GM12865 (cell line): ENCODE measurements at regions not wholly inside any gene's neighbourhood (a gene's known extent, or its start where the extent isn't known, plus 50 kb on each side); places are given as distances from the start of the nearest gene placed in this dataset.

Experiments used
- DNase-seq: peaks from one replicate; pipeline ENCODE4 v3.0.0; 2010; ENCODE audit warnings: low read depth
- H3K4me3 ChIP-seq: 2 replicates; pipeline ENCODE4 v1.5.1; 2011; ENCODE audit warnings: mild to moderate bottlenecking, low read depth, low read length, control low read depth
- TF ChIP-seq, protein P1 (sequence below): IDR thresholded peaks from 2 replicates; pipeline ENCODE4 v1.5.1; 2011; ENCODE audit warnings: low read length, control low read depth, low read depth, inconsistent platforms; ENCODE audit not compliant: insufficient read depth; ENCODE audit errors: missing control alignments

DNA sequence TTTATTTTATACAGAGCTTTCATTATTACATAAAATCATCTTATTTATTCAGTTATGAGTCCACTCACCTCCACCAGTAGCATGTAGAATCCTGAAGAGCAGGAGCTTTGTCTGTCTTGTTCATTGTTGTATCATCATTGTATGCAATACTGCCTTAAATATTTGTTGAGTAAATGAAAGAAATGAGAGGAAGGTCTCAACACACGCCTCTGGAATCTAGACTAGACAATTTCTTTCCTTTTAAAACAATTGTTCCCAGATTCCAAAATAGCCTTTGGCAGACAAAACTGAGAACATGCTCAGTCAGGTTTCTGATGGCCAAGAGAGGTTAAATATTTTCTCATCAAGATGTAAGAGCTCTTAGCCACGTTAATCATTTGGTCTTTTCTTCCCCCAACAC, 173.1 kb upstream of the AGR3 start:
- TF ChIP-seq, protein P1, sequence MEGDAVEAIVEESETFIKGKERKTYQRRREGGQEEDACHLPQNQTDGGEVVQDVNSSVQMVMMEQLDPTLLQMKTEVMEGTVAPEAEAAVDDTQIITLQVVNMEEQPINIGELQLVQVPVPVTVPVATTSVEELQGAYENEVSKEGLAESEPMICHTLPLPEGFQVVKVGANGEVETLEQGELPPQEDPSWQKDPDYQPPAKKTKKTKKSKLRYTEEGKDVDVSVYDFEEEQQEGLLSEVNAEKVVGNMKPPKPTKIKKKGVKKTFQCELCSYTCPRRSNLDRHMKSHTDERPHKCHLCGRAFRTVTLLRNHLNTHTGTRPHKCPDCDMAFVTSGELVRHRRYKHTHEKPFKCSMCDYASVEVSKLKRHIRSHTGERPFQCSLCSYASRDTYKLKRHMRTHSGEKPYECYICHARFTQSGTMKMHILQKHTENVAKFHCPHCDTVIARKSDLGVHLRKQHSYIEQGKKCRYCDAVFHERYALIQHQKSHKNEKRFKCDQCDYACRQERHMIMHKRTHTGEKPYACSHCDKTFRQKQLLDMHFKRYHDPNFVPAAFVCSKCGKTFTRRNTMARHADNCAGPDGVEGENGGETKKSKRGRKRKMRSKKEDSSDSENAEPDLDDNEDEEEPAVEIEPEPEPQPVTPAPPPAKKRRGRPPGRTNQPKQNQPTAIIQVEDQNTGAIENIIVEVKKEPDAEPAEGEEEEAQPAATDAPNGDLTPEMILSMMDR: no peak
- H3K4me3 ChIP-seq: no peak overlapping the region
- DNase-seq: no peak

DNA sequence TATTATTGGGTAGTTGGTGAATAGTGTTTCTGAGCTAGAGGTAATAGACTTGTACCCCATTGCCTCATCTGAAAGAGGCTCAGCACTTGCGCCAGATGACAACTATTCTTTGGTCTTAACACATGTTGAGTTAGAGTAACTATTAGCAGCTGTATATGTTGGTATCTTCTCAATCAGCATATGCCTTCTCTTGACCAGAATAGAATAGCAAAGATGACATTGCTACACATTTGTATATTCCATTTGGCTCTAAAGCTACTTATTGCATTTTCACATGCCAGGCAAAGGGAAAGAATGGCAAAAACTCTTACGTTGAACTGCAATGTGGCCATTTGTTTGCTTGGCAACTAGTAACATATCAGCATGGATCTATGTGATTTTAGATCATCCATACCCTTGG, 173.8 kb upstream of the AGR3 start:
- TF ChIP-seq, protein P1: no peak
- DNase-seq: no peak
- H3K4me3 ChIP-seq: no peak overlapping the region

DNA sequence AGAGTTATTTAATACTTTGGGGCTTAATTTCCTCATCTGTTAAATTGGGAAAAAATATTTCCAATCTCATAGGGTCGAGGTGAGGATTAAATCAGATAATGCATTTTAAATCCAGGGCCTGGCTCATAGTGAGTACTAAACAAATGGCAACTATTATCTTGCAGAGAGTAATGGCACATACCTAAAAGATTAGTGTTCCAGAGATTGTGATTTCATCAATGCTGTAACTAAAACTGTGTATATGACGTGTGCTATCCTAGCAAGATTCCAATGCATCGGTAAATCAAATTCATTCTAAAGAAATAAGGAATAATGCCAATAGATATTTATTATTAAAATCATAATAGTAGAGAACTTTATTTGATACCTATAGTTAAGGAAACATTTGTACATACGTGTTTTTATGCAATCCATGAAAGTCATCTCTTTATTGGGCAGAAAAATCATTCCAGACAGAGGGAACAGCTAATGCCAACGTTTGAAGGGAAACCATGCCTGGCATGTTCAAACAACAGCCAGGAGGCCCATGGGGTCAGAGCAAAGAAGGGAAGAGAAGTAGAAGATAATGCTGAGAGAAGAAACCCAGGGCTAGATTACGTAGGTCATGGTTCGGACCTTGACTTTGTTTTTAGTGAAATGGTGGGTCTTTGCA, 174.8 kb upstream of the AGR3 start:
- H3K4me3 ChIP-seq: no peak overlapping the region
- TF ChIP-seq, protein P1: no peak
- DNase-seq: no peak

DNA sequence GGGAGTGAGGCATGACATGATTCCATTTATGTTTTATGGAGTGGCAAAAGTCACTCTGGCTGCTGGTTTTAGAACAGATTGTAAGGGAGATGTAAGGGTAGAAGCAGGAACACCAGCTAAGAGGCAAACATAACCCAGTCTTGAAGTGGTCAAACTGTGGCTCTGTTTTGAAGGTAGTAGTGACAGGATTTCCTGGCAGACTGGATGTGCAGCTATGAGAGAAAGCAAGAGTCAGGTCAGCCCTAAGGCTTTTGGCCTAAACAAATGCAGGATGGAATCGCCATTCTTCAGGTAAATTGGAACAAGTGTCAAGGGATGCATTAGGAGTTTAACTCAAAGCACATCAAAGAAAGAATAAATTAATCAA, 175.3 kb upstream of the AGR3 start:
- no peak overlapping the region for H3K4me3 ChIP-seq
- DNase-seq: no peak
- TF ChIP-seq, protein P1: no peak

DNA sequence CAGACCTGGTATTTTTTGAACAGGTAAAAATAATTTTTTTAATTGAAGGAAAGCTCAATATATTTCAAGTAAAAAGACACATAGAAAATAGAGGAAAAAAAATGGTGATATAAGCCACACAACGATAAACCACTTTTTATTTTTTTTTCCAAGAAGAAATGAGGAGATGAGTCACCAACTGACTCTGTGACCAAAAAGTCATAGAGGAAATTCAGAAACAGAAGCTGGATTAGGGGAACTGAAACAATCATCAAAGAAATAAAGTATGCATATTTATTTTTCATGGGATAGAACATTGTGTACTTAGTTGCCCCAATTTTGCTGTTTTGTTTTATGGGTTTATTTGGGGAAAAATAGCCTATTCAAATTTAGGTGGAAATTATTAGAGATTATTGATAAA, 176.8 kb upstream of the AGR3 start:
- H3K4me3 ChIP-seq: no peak overlapping the region
- TF ChIP-seq, protein P1: no peak
- no peak for DNase-seq

DNA sequence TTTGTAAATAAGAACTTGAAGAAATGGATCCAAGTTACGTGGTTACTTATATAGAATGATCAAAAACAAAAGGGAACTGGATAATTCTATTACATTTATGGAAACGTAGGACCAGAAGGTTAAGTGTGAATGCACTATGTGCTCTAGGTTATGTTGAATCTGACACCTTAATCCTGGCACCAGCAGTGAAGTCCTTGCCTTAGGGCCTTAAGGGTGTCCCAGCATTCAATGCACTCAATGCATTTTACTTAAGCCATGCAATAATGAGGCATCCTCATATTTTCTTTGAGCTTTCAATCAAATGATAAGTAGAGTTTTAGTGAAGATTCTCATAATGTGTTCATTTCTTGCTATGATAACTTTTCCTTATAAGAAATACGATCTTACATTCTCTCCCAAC, 178.3 kb upstream of the AGR3 start:
- TF ChIP-seq, protein P1: no peak
- H3K4me3 ChIP-seq: no peak overlapping the region
- no peak for DNase-seq

DNA sequence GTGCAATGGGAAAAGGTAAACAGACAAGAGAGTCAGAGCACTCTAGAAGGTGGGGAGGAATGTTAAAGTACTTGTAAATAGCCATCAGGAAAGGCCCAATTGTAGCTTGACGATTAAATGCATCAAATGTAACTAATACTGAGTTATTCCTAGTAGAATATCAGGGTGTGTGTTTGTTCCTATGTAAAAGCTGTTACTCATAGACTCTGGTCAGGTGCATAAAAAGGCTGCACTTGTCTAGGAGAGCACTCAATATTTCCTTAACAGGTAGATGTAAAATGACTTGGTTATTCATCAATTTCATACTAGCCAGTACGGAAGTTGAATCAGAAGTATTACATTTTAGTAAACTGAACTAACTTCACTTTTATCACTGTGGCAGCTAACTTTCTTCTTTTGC, 179.7 kb upstream of the AGR3 start:
- DNase-seq: no peak
- TF ChIP-seq, protein P1: no peak
- no peak overlapping the region for H3K4me3 ChIP-seq
